ENCODE measurements at regions not wholly inside any gene's neighbourhood (a gene's known extent, or its start where the extent isn't known, plus 50 kb on each side); places are given as distances from the start of the nearest gene placed in this dataset.

GRCh38 chr20:12112089-12112474, 194.4 kb downstream of the BTBD3 start:
- TF ChIP-seq, protein P1, sequence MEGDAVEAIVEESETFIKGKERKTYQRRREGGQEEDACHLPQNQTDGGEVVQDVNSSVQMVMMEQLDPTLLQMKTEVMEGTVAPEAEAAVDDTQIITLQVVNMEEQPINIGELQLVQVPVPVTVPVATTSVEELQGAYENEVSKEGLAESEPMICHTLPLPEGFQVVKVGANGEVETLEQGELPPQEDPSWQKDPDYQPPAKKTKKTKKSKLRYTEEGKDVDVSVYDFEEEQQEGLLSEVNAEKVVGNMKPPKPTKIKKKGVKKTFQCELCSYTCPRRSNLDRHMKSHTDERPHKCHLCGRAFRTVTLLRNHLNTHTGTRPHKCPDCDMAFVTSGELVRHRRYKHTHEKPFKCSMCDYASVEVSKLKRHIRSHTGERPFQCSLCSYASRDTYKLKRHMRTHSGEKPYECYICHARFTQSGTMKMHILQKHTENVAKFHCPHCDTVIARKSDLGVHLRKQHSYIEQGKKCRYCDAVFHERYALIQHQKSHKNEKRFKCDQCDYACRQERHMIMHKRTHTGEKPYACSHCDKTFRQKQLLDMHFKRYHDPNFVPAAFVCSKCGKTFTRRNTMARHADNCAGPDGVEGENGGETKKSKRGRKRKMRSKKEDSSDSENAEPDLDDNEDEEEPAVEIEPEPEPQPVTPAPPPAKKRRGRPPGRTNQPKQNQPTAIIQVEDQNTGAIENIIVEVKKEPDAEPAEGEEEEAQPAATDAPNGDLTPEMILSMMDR (optimal IDR thresholded peaks at IDR 0.05 in 1 of 3, IDR thresholded peaks at IDR 0.05 in 1 of 3, conservative IDR thresholded peaks at IDR 0.05 in 1 of 3; ENCODE audit: extremely low read depth in 1 of 3, insufficient read depth in 2 of 3, low read length in 3 of 3) = no peak
- no peak for TF ChIP-seq EZH2 (IDR thresholded peaks at IDR 0.05; ENCODE audit: low read length)
- H3K4me3 ChIP-seq (ENCODE audit: control insufficient read depth in 2 of 3, extremely low read depth in 1 of 3, insufficient read depth in 2 of 3, low read depth in 1 of 3, low read length in 3 of 3) = no peak overlapping the region
- FAIRE-seq = peak; percentile 83
- peaks cover 9% of the 10 kb centered on the region for H3K4me1 ChIP-seq (ENCODE audit: control insufficient read depth, extremely low read depth, insufficient read depth, low read length)
- peak; percentile 19 for DNase-seq (ENCODE audit: low read depth, low spot score)
- no peaks in the 10 kb centered on the region for H3K9me1 ChIP-seq (ENCODE audit: control insufficient read depth, extremely low read depth, insufficient read depth, low read length)
- no peaks in the 10 kb centered on the region for H3K79me2 ChIP-seq (ENCODE audit: control insufficient read depth, insufficient read depth, low read length)
- no peak overlapping the region for H3K27ac ChIP-seq (ENCODE audit: control insufficient read depth, insufficient read depth, low read length)
- no peaks in the 10 kb centered on the region for H3K27me3 ChIP-seq (ENCODE audit: control insufficient read depth, extremely low read depth, insufficient read depth, low read length)
- dilution Hi-C loops (cut with MboI; ENCODE audit: extremely low pct_ligation_motif_present, low sequenced_read_pairs) = no loop called here
- no peaks in the 10 kb centered on the region for H3K36me3 ChIP-seq (ENCODE audit: control insufficient read depth in 2 of 2, extremely low read depth in 1 of 2, insufficient read depth in 2 of 2, low read length in 2 of 2)
- no peaks in the 10 kb centered on the region for H3K9me3 ChIP-seq (ENCODE audit: control insufficient read depth, low read depth, low read length)
- H3K4me2 ChIP-seq (ENCODE audit: control insufficient read depth, extremely low read depth, insufficient read depth, low read depth, low read length) = peak overlapping the region; percentile 32
- peak overlapping the region; percentile 30 for H2AFZ ChIP-seq (ENCODE audit: control insufficient read depth, low read length)
- H3K9ac ChIP-seq (ENCODE audit: control insufficient read depth, extremely low read depth, insufficient read depth, low read length) = no peak overlapping the region
- no peaks in the 10 kb centered on the region for H4K20me1 ChIP-seq (ENCODE audit: control insufficient read depth, extremely low read depth, insufficient read depth, low read length)

DNA sequence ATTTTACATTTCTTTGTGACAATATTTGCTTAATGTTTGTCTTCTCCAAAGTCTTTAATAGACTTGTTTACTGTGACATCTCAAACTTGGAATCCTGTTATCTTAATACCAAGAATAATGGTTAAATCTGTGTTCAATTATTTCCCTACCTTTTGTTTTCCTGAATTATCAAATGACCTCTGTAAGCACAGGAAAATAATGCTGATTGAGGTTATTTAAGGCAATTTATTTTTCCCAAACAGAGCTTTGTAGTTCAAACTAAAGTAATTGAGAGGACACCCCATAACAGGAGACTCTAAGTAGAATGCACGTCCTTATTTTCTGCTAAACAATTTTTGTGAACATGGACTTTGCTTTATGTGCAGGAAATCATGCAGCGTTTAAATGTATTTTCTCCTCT, 195.0 kb downstream of the BTBD3 start:
- dilution Hi-C loops (cut with MboI; ENCODE audit: extremely low pct_ligation_motif_present, low sequenced_read_pairs) = no loop called here
- TF ChIP-seq, protein P1 (optimal IDR thresholded peaks at IDR 0.05 in 1 of 3, IDR thresholded peaks at IDR 0.05 in 1 of 3, conservative IDR thresholded peaks at IDR 0.05 in 1 of 3; ENCODE audit: extremely low read depth in 1 of 3, insufficient read depth in 2 of 3, low read length in 3 of 3) = no peak
- Histone ChIP-seq H3K4me1 (ENCODE audit: control insufficient read depth, extremely low read depth, insufficient read depth, low read length) (peaks cover 9% of the 10 kb centered on the region), H3K4me2 (ENCODE audit: control insufficient read depth, extremely low read depth, insufficient read depth, low read depth, low read length) (no peak overlapping the region), H3K27ac (ENCODE audit: control insufficient read depth, insufficient read depth, low read length) (no peak overlapping the region), H3K9ac (ENCODE audit: control insufficient read depth, extremely low read depth, insufficient read depth, low read length) (no peak overlapping the region), H2AFZ (ENCODE audit: control insufficient read depth, low read length) (no peak overlapping the region), H3K27me3 (ENCODE audit: control insufficient read depth, extremely low read depth, insufficient read depth, low read length) (no peaks in the 10 kb centered on the region), H3K79me2 (ENCODE audit: control insufficient read depth, insufficient read depth, low read length) (no peaks in the 10 kb centered on the region), H3K9me3 (ENCODE audit: control insufficient read depth, low read depth, low read length) (no peaks in the 10 kb centered on the region), H3K4me3 (ENCODE audit: control insufficient read depth in 2 of 3, extremely low read depth in 1 of 3, insufficient read depth in 2 of 3, low read depth in 1 of 3, low read length in 3 of 3) (no peak overlapping the region), H3K36me3 (ENCODE audit: control insufficient read depth in 2 of 2, extremely low read depth in 1 of 2, insufficient read depth in 2 of 2, low read length in 2 of 2) (no peaks in the 10 kb centered on the region), H3K9me1 (ENCODE audit: control insufficient read depth, extremely low read depth, insufficient read depth, low read length) (no peaks in the 10 kb centered on the region), H4K20me1 (ENCODE audit: control insufficient read depth, extremely low read depth, insufficient read depth, low read length) (no peaks in the 10 kb centered on the region)
- DNase-seq (ENCODE audit: low read depth, low spot score) = no peak
- no peak for FAIRE-seq
